GM19239 (cell line): ENCODE measurements at regions not wholly inside any gene's neighbourhood (a gene's known extent, or its start where the extent isn't known, plus 50 kb on each side); places are given as distances from the start of the nearest gene placed in this dataset.
A peak's percentile ranks its signal among the peaks of the same experiment; 100 is the strongest.
"Not testable (repeated sequence)": the region's sequence is repeated elsewhere in the genome, so short reads cannot be mapped to it uniquely, and the experiment has no call there.

Source experiments
- DNase-seq: peaks from one replicate; pipeline ENCODE4 v3.0.0; 2011; ENCODE audit warnings: low spot score; ENCODE audit not compliant: insufficient read length
- FAIRE-seq: peaks from 2 replicates; lab custom pipeline; 2011; peaks lifted over from hg19 to GRCh38; lab: Jason Lieb, UNC

GRCh38 chrX:126489116-126489695 lies 63.4 kb downstream of the DCAF12L1 start:
- DNase-seq: no peak
- FAIRE-seq: peak; percentile 26

DNA sequence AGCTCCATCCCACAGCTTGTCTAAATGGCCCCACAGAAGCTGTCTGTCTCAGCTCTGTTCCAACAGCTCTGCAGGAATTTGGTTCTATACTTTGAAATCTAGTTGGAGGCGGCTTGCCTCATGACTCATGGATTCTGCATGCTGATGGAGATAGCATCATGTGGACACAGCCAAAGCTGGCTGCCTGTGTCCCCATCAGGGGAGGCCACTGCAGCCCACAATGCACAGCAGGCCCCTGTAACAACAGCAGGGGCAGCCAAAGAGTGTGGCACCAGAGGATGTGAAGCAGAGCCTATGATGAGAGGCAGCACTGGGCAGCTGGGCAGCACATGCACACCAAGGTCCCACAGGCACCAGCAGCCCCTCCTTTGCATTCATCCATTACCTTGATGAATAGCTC lies 67.2 kb downstream of the DCAF12L1 start:
- DNase-seq (no peak), FAIRE-seq (no peak)

DNA sequence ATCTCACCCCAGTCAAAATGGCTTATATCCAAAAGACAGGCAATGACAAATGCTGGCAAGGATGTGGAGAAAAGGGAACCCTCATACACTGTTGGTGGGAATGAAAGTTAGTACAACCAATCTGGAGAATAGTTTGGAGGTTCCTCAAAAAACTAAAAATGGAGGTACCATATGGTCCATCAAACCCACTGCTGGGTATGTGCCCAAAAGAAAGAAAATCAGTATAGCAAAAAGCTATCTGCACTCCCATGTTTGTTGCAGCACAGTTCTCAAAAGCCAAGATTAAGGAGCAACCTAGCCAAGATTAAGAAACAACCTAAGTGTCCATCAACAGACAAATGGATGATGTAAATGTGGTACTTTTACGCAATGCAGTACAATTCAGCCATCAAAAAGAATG lies 70.7 kb downstream of the DCAF12L1 start:
- no peak for FAIRE-seq
- no peak for DNase-seq

DNA sequence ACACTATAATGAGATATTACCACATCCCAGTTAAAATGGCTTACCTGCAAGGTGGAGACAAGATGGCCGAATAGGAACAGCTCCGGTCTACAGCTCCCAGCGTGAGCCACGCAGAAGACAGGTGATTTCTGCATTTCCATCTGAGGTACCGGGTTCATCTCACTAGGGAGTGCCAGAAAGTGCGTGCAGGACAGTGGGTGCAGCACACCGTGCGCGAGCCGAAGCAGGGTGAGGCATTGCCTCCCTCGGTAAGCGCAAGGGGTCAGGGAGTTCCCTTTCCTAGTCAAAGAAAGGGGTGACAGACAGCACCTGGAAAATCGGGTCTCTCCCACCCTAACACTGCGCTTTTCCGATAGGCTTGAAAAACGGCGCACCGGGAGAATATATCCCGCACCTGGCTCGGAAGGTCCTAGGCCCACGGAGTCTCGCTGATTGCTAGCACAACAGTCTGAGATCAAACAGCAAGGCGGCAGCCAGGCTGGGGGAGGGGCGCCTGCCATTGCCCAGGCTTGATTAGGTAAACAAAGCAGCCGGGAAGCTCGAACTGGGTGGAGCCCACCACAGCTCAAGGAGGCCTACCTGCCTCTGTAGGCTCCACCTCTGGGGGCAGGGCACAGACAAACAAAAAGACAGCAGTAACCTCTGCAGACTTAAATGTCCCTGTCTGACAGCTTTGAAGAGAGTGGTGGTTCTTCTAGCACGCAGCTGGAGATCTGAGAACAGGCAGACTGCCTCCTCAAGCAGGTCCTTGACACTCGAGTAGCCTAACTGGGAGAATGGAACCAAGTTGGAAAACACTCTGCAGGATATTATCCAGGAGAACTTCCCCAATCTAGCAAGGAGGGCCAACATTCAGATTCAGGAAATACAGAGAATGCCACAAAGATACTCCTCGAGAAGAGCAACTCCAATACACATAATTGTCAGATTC lies 92.5 kb downstream of the DCAF12L1 start:
- FAIRE-seq, DNase-seq: not testable (repeated sequence)

GRCh38 chrX:126456136-126456535 lies 96.5 kb downstream of the DCAF12L1 start:
- FAIRE-seq (no peak), DNase-seq (no peak)

DNA sequence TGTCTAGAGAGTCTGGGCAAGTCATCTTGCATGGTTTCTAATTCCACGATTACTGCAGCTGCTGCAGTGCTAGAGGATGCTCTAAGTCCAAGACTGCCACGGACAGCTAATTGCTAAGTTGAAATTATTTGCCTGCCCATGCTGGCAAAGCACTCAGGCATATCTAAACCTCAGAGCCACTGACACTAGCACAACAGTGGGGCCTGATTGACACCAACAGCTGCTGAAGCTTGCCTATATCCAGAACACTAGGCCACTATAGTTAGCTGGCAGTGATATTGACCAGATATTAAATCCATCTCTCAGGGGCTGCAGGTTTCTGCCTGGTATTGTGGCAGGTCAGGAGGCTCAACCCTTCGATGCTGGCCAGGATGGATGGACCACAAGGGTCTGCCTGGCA lies 103.9 kb downstream of the DCAF12L1 start:
- FAIRE-seq: no peak
- DNase-seq: no peak
